SK-N-SH (cell line): ENCODE measurements at regions not wholly inside any gene's neighbourhood (a gene's known extent, or its start where the extent isn't known, plus 50 kb on each side); places are given as distances from the start of the nearest gene placed in this dataset.
"Not testable (repeated sequence)": the region's sequence is repeated elsewhere in the genome, so short reads cannot be mapped to it uniquely, and the experiment has no call there.

Experiments
- CTCF ChIA-PET: fragments of 300-600, 350-600 bp; formaldehyde crosslinking; extraction: SDS; loops from one replicate; lab custom pipeline; 2021; lab: Yijun Ruan, JAX
- POLR2A ChIA-PET: fragments of 350-600 bp; sonication (Branson Sonifier 250); formaldehyde crosslinking; extraction: SDS; loops from one replicate; lab custom pipeline; 2020; ENCODE audit warnings: antibody characterized with exemption, inconsistent platforms; lab: Yijun Ruan, JAX
- DNase-seq: peaks from one replicate; pipeline ENCODE4 v3.0.0; 2012
- H2AFZ ChIP-seq: fragments of 200-600 bp; sonication (generic); 2 replicates; pipeline ENCODE4 v1.8.1; 2016; ENCODE audit warnings: antibody characterized with exemption, mild to moderate bottlenecking, low read depth
- H3F3A ChIP-seq: fragments of 200-600 bp; sonication (generic); replicated peaks from 2 replicates; pipeline ENCODE3; 2016; ENCODE audit warnings: antibody characterized with exemption, mild to moderate bottlenecking; ENCODE audit not compliant: insufficient read depth
- H3K27ac ChIP-seq, 2 experiments: fragments of 200-500 bp in 1 of 2; fragments of 200-600 bp in 1 of 2; sonication (Bioruptor generic) in 1 of 2; sonication (generic), shearing (Covaris generic) in 1 of 2; 2 replicates each; pipeline versions ENCODE4 v1.5.1 to v1.6.1; 2014 to 2016; ENCODE audit warnings: low read depth in 2 of 2, inconsistent platforms in 1 of 2, low read length in 1 of 2, mild to moderate bottlenecking in 1 of 2, mixed read lengths in 1 of 2
- H3K27me3 ChIP-seq: fragments of 200-600 bp; sonication (generic), shearing (Covaris generic); 2 replicates; pipeline ENCODE4 v1.6.1; 2016; ENCODE audit warnings: mixed run types; ENCODE audit not compliant: insufficient read depth
- H3K36me3 ChIP-seq, 2 experiments: fragments of 200-500 bp in 1 of 2; fragments of 200-600 bp in 1 of 2; sonication (Bioruptor generic) in 1 of 2; sonication (generic) in 1 of 2; replicated peaks in 1 of 2; 2 replicates each; pipeline versions ENCODE3 to v1.5.1; 2014 to 2016; ENCODE audit warnings: low read length in 1 of 2, mild to moderate bottlenecking in 1 of 2; ENCODE audit not compliant: insufficient read depth in 2 of 2, control insufficient read depth in 1 of 2
- H3K4me1 ChIP-seq, 2 experiments: fragments of 200-500 bp in 1 of 2; fragments of 200-600 bp in 1 of 2; sonication (Bioruptor generic) in 1 of 2; sonication (generic), shearing (Covaris generic) in 1 of 2; 2 replicates each; pipeline versions ENCODE4 v1.5.1 to v1.6.1; 2014 to 2016; ENCODE audit warnings: low read depth in 1 of 2, low read length in 1 of 2, mixed run types in 1 of 2; ENCODE audit not compliant: insufficient read depth in 2 of 2, control insufficient read depth in 1 of 2
- H3K4me2 ChIP-seq: fragments of 200-600 bp; sonication (generic), shearing (Covaris generic); 2 replicates; pipeline ENCODE4 v1.6.1; 2017; ENCODE audit warnings: mixed run types
- H3K4me3 ChIP-seq, 2 experiments: fragments of 200-500 bp in 1 of 2; fragments of 200-600 bp in 1 of 2; sonication (Bioruptor generic) in 1 of 2; sonication (generic), shearing (Covaris generic) in 1 of 2; 2 replicates each; pipeline versions ENCODE4 v1.5.1 to v1.8.1; 2014 to 2016; ENCODE audit warnings: low read depth in 2 of 2, inconsistent platforms in 1 of 2, low read length in 1 of 2, mild to moderate bottlenecking in 1 of 2, mixed read lengths in 1 of 2, moderate library complexity in 1 of 2
- H3K79me2 ChIP-seq: fragments of 200-600 bp; sonication (generic); 2 replicates; pipeline ENCODE4 v1.8.1; 2017; ENCODE audit warnings: mild to moderate bottlenecking; ENCODE audit not compliant: insufficient read depth
- H3K9ac ChIP-seq: fragments of 200-600 bp; sonication (generic); 2 replicates; pipeline ENCODE4 v1.6.1; 2017; ENCODE audit warnings: mixed run types
- H3K9me2 ChIP-seq: fragments of 200-600 bp; sonication (generic); 2 replicates; pipeline ENCODE4 v1.6.1; 2017; ENCODE audit warnings: mixed run types
- H3K9me3 ChIP-seq: fragments of 200-600 bp; sonication (generic); 2 replicates; pipeline ENCODE4 v1.6.1; 2017; ENCODE audit warnings: mixed run types, mild to moderate bottlenecking, moderate library complexity
- H4K20me1 ChIP-seq: fragments of 200-600 bp; sonication (generic); 2 replicates; pipeline ENCODE4 v1.6.1; 2017; ENCODE audit warnings: mild to moderate bottlenecking, mixed run types; ENCODE audit not compliant: insufficient read depth
- CHD2 ChIP-seq: fragments of 150-350 bp; IDR thresholded peaks from 2 replicates; pipeline ENCODE4 v1.6.1; 2018; ENCODE audit warnings: low read length; ENCODE audit not compliant: partially characterized antibody
- ELF1 ChIP-seq: IDR thresholded peaks from 2 replicates; pipeline ENCODE4 v1.4.0; 2012
- EP300 ChIP-seq, 2 experiments: IDR thresholded peaks; 2 replicates each; pipeline versions ENCODE4 v1.4.0 to v1.6.1; 2012; ENCODE audit warnings: borderline replicate concordance in 1 of 2, low read depth in 1 of 2, low read length in 1 of 2
- FOSL2 ChIP-seq: IDR thresholded peaks from 2 replicates; pipeline ENCODE4 v1.4.0; 2012; ENCODE audit warnings: low read depth, mild to moderate bottlenecking, moderate library complexity, borderline replicate concordance
- FOXJ3 ChIP-seq: sonication (generic); formaldehyde crosslinking; IDR thresholded peaks from 2 replicates; pipeline ENCODE4 v1.5.1; 2020; ENCODE audit warnings: mild to moderate bottlenecking, missing genetic modification reagents
- GABPA ChIP-seq: IDR thresholded peaks from 2 replicates; pipeline ENCODE4 v1.4.0; 2012; ENCODE audit warnings: low read depth, mild to moderate bottlenecking
- MAX ChIP-seq: IDR thresholded peaks from 2 replicates; pipeline ENCODE4 v1.4.0; 2012; ENCODE audit warnings: low read depth
- MEF2A ChIP-seq: IDR thresholded peaks from 2 replicates; pipeline ENCODE4 v1.4.0; 2012; ENCODE audit warnings: low read depth, borderline replicate concordance
- NFIC ChIP-seq: IDR thresholded peaks from 2 replicates; pipeline ENCODE4 v1.4.0; 2012; ENCODE audit warnings: borderline replicate concordance
- POLR2AphosphoS5 ChIP-seq: IDR thresholded peaks from 2 replicates; pipeline ENCODE4 v1.6.1; 2012; ENCODE audit warnings: low read depth, low read length
- SIN3A ChIP-seq: IDR thresholded peaks from 2 replicates; pipeline ENCODE4 v1.6.1; 2012; ENCODE audit warnings: low read depth, mild to moderate bottlenecking, low read length, moderate library complexity, borderline replicate concordance
- TAF1 ChIP-seq: IDR thresholded peaks from 2 replicates; pipeline ENCODE4 v1.6.1; 2012; ENCODE audit warnings: low read depth, mild to moderate bottlenecking, low read length, moderate library complexity, borderline replicate concordance
- TCF12 ChIP-seq: IDR thresholded peaks from 2 replicates; pipeline ENCODE4 v1.4.0; 2012
- TEAD4 ChIP-seq: IDR thresholded peaks from 2 replicates; pipeline ENCODE4 v1.4.0; 2012; ENCODE audit warnings: mild to moderate bottlenecking, borderline replicate concordance; ENCODE audit not compliant: insufficient read depth
- USF2 ChIP-seq: fragments of 150-350 bp; IDR thresholded peaks from 2 replicates; pipeline ENCODE4 v1.6.1; 2017; ENCODE audit warnings: antibody characterized with exemption, low read length, low read depth, borderline replicate concordance
- YY1 ChIP-seq: IDR thresholded peaks from 2 replicates; pipeline ENCODE4 v1.4.0; 2012; ENCODE audit warnings: low read depth, mild to moderate bottlenecking
- WGBS: methylation state at CpG from one replicate; pipeline ENCODE4 v1.1.6; 2017; ENCODE audit warnings: low lambda C conversion rate; 5-methylcytosine and 5-hydroxymethylcytosine counted together

GRCh38 chr5:4028384-4028783 is 432.8 kb downstream of the IRX1 start:
- WGBS: 0% methylated on average over 2 of the region's 2 CpGs

GRCh38 chr5:4033546-4033945 is 437.9 kb downstream of the IRX1 start:
- H3K27me3 ChIP-seq, H3K9me3 ChIP-seq, H3K79me2 ChIP-seq, H3K9ac ChIP-seq, H3K4me1 ChIP-seq, H4K20me1 ChIP-seq, H3K9me2 ChIP-seq, DNase-seq, H3K4me2 ChIP-seq, CTCF ChIA-PET, H3F3A ChIP-seq, H3K27ac ChIP-seq, H3K36me3 ChIP-seq, H2AFZ ChIP-seq, POLR2A ChIA-PET, H3K4me3 ChIP-seq: not testable (repeated sequence)
- WGBS: 0% methylated on average over 1 of the region's 1 CpG

More at GRCh38 chr5:4028384-4028783, 432.8 kb downstream of the IRX1 start:
- no peak overlapping the region for H3K9ac ChIP-seq
- ChIA-PET POLR2A (no interaction called here), CTCF (no interaction called here)
- no peaks in the 10 kb centered on the region for H3K36me3 ChIP-seq
- no peaks in the 10 kb centered on the region for H3K79me2 ChIP-seq
- no peak overlapping the region for H3K4me2 ChIP-seq
- no peaks in the 10 kb centered on the region for H3K9me3 ChIP-seq
- no peak overlapping the region for H3K4me3 ChIP-seq
- TF ChIP-seq NFIC (no peak), TEAD4 (no peak), TAF1 (no peak), MEF2A (no peak), FOSL2 (no peak), ELF1 (no peak), SIN3A (no peak), TCF12 (no peak), POLR2AphosphoS5 (no peak), MAX (no peak), EP300 (IDR thresholded peaks at IDR 0.05; ENCODE audit: borderline replicate concordance in 1 of 2, low read depth in 1 of 2, low read length in 1 of 2) (no peak), GABPA (no peak), USF2 (no peak), FOXJ3 (CRISPR knock-in tag) (no peak), CHD2 (no peak), YY1 (no peak)
- H3K9me2 ChIP-seq: no peaks in the 10 kb centered on the region
- H4K20me1 ChIP-seq: no peaks in the 10 kb centered on the region
- H3K4me1 ChIP-seq: no peaks in the 10 kb centered on the region
- H3K27me3 ChIP-seq: no peaks in the 10 kb centered on the region
- no peak overlapping the region for H3K27ac ChIP-seq
- H3F3A ChIP-seq: no peaks in the 10 kb centered on the region
- no peak for DNase-seq
- no peak overlapping the region for H2AFZ ChIP-seq
